H1 (cell line): ENCODE measurements at regions not wholly inside any gene's neighbourhood (a gene's known extent, or its start where the extent isn't known, plus 50 kb on each side); places are given as distances from the start of the nearest gene placed in this dataset.

Experiments
- BRCA1 ChIP-seq: IDR thresholded peaks from 2 replicates; pipeline ENCODE4 v1.6.1; 2012; ENCODE audit warnings: low read depth, low read length, improper control_type of control experiment
- CBX8 ChIP-seq: fragments of 300-800, 300-1000 bp; sonication (generic); IDR thresholded peaks from 2 replicates; pipeline ENCODE4 v1.7.1; 2016; ENCODE audit warnings: low read depth, low read length, borderline replicate concordance
- CEBPB ChIP-seq: IDR thresholded peaks from 2 replicates; pipeline ENCODE4 v1.6.1; 2012; ENCODE audit warnings: low read depth, low read length
- CREB1 ChIP-seq: IDR thresholded peaks from 2 replicates; pipeline ENCODE4 v1.6.1; 2012; ENCODE audit warnings: inconsistent platforms
- CTBP2 ChIP-seq: IDR thresholded peaks from 2 replicates; pipeline ENCODE4 v1.7.0; 2011; ENCODE audit warnings: borderline replicate concordance, mild to moderate bottlenecking, moderate library complexity, mixed read lengths, low read length; ENCODE audit not compliant: insufficient read depth, insufficient read length
- FOSL1 ChIP-seq: IDR thresholded peaks from 2 replicates; pipeline ENCODE4 v1.6.1; 2011; ENCODE audit warnings: mild to moderate bottlenecking, low read depth, low read length, moderate library complexity; ENCODE audit not compliant: insufficient read depth
- JUND ChIP-seq: IDR thresholded peaks from 2 replicates; pipeline ENCODE4 v1.6.1; 2011; ENCODE audit warnings: mild to moderate bottlenecking, improper control_type of control experiment, low read length
- KDM1A ChIP-seq: fragments of 200-600, 300-600 bp; sonication (generic); IDR thresholded peaks from 2 replicates; pipeline ENCODE4 v1.7.1; 2016; ENCODE audit warnings: mild to moderate bottlenecking, low read length, borderline replicate concordance
- MAX ChIP-seq: IDR thresholded peaks from 2 replicates; pipeline ENCODE4 v1.6.1; 2012; ENCODE audit warnings: inconsistent platforms
- NANOG ChIP-seq: IDR thresholded peaks from 2 replicates; pipeline ENCODE4 v1.6.1; 2011; ENCODE audit warnings: low read length, low read depth, mild to moderate bottlenecking, inconsistent platforms; ENCODE audit not compliant: insufficient read depth, poor library complexity, severe bottlenecking
- RNF2 ChIP-seq: fragments of 200-900, 300-1000 bp; sonication (generic); IDR thresholded peaks from 2 replicates; pipeline ENCODE4 v1.7.1; 2016; ENCODE audit warnings: borderline replicate concordance, low read depth, mild to moderate bottlenecking, antibody characterized with exemption, low read length; ENCODE audit not compliant: poor library complexity, severe bottlenecking; ENCODE audit errors: missing control alignments
- SIN3A ChIP-seq, 2 experiments: IDR thresholded peaks in 1 of 2; conservative IDR thresholded peaks in 1 of 2; 2 replicates each; pipeline ENCODE4 v1.6.1; 2011 to 2012; ENCODE audit warnings: low read length in 2 of 2, improper control_type of control experiment in 1 of 2, low read depth in 1 of 2, mild to moderate bottlenecking in 1 of 2
- SIRT6 ChIP-seq: IDR thresholded peaks from one replicate; pipeline ENCODE4 v1.7.1; 2012; ENCODE audit warnings: low read length, inconsistent platforms
- SIX5 ChIP-seq: IDR thresholded peaks from 2 replicates; pipeline ENCODE4 v1.6.1; 2011; ENCODE audit warnings: mild to moderate bottlenecking, low read depth, low read length
- SP1 ChIP-seq: IDR thresholded peaks from 2 replicates; pipeline ENCODE4 v1.6.1; 2011; ENCODE audit warnings: low read depth, low read length
- SP4 ChIP-seq: IDR thresholded peaks from 2 replicates; pipeline ENCODE4 v1.6.1; 2012; ENCODE audit warnings: low read length, inconsistent platforms
- SUZ12 ChIP-seq: fragments of 200-600 bp; sonication (generic); IDR thresholded peaks from 2 replicates; pipeline ENCODE4 v1.6.1; 2012; ENCODE audit warnings: mild to moderate bottlenecking, inconsistent platforms, low read length, moderate library complexity, mixed read lengths
- TAF1 ChIP-seq: IDR thresholded peaks from 2 replicates; pipeline ENCODE4 v1.6.1; 2011; ENCODE audit warnings: mild to moderate bottlenecking, low read depth, low read length
- TEAD4 ChIP-seq: IDR thresholded peaks from 2 replicates; pipeline ENCODE4 v1.6.1; 2012; ENCODE audit warnings: low read depth, low read length, inconsistent platforms, mixed read lengths
- TF ChIP-seq, protein P1 (sequence below): IDR thresholded peaks from 2 replicates; pipeline ENCODE4 v1.6.1; 2012; ENCODE audit warnings: inconsistent platforms

GRCh38 chr11:115674176-115674936, 170.1 kb upstream of the CADM1 start (continued):
- TF ChIP-seq SIN3A (conservative IDR thresholded peaks at IDR 0.05 in 1 of 2, IDR thresholded peaks at IDR 0.05 in 1 of 2; ENCODE audit: low read depth in 1 of 2, low read length in 2 of 2), result no peak
- TF ChIP-seq SUZ12, result no peak
- TF ChIP-seq NANOG, result peak; percentile 8
- no peak for TF ChIP-seq RNF2
- no peak for TF ChIP-seq FOSL1
- TF ChIP-seq CEBPB, result no peak
- TF ChIP-seq SIX5, result no peak
- no peak for TF ChIP-seq KDM1A
- no peak for TF ChIP-seq SP4
- TF ChIP-seq, protein P1, sequence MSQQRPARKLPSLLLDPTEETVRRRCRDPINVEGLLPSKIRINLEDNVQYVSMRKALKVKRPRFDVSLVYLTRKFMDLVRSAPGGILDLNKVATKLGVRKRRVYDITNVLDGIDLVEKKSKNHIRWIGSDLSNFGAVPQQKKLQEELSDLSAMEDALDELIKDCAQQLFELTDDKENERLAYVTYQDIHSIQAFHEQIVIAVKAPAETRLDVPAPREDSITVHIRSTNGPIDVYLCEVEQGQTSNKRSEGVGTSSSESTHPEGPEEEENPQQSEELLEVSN, result 0 out of 2 replicates have a peak, but pooled peaks have one; percentile 13
- 0 out of 2 replicates have a peak, but pooled peaks have one; percentile 21 for TF ChIP-seq TEAD4
- TF ChIP-seq SIRT6, result no peak
- no peak for TF ChIP-seq MAX
- TF ChIP-seq JUND, result peak; percentile 14; the same call in 1 of the 2 replicates
- no peak for TF ChIP-seq TAF1
- TF ChIP-seq CTBP2, result no peak
- no peak for TF ChIP-seq SP1
- no peak for TF ChIP-seq CBX8
- TF ChIP-seq CREB1, result 0 out of 2 replicates have a peak, but pooled peaks have one; percentile 8
- no peak for TF ChIP-seq BRCA1
